GM12892 (cell line): ENCODE measurements at regions not wholly inside any gene's neighbourhood (a gene's known extent, or its start where the extent isn't known, plus 50 kb on each side); places are given as distances from the start of the nearest gene placed in this dataset.

Experiments
- DNase-seq: peaks from one replicate; pipeline ENCODE4 v3.0.0; 2011; ENCODE audit not compliant: insufficient read length
- FAIRE-seq: peaks from 2 replicates; lab custom pipeline; 2011; peaks lifted over from hg19 to GRCh38; lab: Jason Lieb, UNC
- POLR2A ChIP-seq: IDR thresholded peaks from 2 replicates; pipeline ENCODE4 v1.6.1; 2011; ENCODE audit warnings: low read depth, low read length, control low read depth
- POLR2AphosphoS5 ChIP-seq: IDR thresholded peaks from 2 replicates; pipeline ENCODE4 v1.6.1; 2011; ENCODE audit warnings: low read depth, low read length, control low read depth
- TAF1 ChIP-seq: IDR thresholded peaks from 2 replicates; pipeline ENCODE4 v1.6.1; 2011; ENCODE audit warnings: low read depth, mild to moderate bottlenecking, control low read depth, low read length, borderline replicate concordance

DNA sequence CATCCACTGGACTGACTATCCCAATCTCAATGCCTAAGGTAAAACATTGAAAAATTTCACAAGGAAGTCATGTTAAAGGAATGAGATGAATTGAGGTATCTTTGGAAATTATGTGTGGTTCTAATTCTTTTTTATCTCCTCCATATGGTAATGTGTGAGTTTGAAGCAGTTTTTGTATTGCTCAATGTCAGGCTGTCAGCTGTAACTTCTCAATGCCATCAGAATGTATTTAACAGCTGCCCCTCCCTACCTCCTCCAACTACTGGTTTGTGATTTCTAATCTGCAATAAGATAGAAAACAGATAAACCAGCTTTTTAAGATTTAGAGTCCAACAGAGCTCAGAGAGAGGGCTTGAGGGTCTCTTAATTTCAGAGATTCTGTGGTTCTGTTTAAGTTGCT lies 1005.8 kb upstream of the ADGRB3 start:
- no peak for FAIRE-seq
- TF ChIP-seq POLR2AphosphoS5 (no peak), POLR2A (no peak), TAF1 (no peak)
- no peak for DNase-seq

- TF ChIP-seq POLR2A (no peak), TAF1 (no peak), POLR2AphosphoS5 (no peak)
- FAIRE-seq (no peak), DNase-seq (no peak)
Measured at GRCh38 chr6:67615796-67616195, 1019.3 kb upstream of the ADGRB3 start.

DNA sequence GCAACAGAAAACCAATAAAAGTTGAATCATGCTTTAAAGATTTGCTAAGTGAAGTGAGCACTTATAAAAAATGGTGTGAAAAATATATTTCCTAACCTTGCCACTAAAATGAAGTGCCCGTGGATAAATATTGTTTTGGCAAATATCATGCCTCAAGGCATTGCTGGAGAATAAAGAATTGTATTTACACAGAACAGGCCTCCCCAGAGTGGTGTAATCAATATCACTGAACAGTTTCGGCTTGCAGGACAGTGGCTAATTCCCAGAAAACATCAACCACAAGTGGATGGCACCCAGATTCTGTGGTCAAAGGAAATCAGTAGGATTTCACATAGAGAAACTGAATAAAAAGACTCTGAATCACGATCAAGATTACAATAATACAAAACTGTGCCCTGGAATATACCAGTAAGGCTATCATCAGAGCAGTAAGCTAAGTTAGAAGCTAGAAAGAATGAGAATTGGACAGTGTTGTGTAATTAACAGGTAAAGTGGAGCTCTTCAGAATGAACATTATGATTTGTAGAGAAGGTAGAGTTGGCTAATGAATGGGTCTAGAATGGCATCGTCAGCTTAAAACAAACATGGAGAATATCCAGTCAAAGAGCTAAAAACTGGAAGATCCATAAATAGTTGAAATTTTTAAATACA lies 1026.9 kb upstream of the ADGRB3 start:
- FAIRE-seq (no peak), DNase-seq (no peak)
- TF ChIP-seq POLR2A, result no peak
- TF ChIP-seq POLR2AphosphoS5, result no peak
- no peak for TF ChIP-seq TAF1

- no peak for TF ChIP-seq TAF1
- no peak for TF ChIP-seq POLR2A
- no peak for TF ChIP-seq POLR2AphosphoS5
- DNase-seq, result no peak
- no peak for FAIRE-seq
Measured at GRCh38 chr6:67606906-67607828, 1027.9 kb upstream of the ADGRB3 start.

DNA sequence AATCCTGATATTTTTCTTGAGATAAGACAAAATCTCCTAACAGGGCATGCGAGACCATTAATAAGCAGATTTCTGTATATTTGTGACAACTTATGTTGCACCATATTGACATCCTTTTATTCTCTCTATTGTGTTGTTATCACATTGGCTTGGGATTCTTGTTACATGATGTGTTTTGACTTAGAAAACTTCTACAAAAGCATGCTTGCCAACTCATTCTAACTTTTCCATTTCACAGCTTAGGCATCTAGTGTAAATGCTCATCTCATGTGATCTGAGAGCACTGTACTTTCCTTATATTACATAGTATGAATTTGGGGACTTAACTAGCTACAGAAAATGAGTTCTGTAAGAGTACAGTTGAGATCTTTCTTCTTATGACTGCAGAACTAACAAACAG lies 1040.7 kb upstream of the ADGRB3 start:
- no peak for DNase-seq
- TF ChIP-seq POLR2AphosphoS5 (no peak), TAF1 (no peak)
- no peak for FAIRE-seq

GRCh38 chr6:67593247-67593646 lies 1041.8 kb upstream of the ADGRB3 start:
- TF ChIP-seq POLR2AphosphoS5 (no peak), TAF1 (no peak), POLR2A (no peak)
- DNase-seq (no peak), FAIRE-seq (no peak)

GRCh38 chr6:67591910-67592309 lies 1043.2 kb upstream of the ADGRB3 start:
- no peak for DNase-seq
- TF ChIP-seq POLR2AphosphoS5, result no peak
- no peak for TF ChIP-seq POLR2A
- TF ChIP-seq TAF1, result no peak
- FAIRE-seq, result no peak

DNA sequence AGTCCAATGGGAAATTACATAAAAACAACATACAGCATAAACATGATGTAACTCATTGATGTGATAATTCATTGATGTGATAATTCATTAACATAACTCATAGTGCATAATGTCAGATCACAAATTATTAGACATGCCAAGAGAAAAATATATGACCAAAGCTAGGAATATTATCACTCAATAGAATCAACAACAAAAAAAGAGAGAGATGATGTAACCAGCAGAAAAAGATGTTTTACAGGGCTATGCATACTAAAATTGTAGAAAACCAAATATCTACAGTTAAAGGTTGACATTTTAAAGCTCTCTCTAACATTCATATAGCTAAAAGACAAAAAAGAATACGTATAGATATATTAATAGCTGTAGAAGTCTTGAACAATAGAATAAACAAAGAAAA lies 1067.2 kb upstream of the ADGRB3 start:
- DNase-seq (no peak), FAIRE-seq (no peak)
- TF ChIP-seq POLR2AphosphoS5, result no peak
- TF ChIP-seq POLR2A, result no peak
- no peak for TF ChIP-seq TAF1

- TF ChIP-seq POLR2A (no peak), POLR2AphosphoS5 (no peak), TAF1 (no peak)
- DNase-seq (no peak), FAIRE-seq (no peak)
Measured at GRCh38 chr6:67563671-67564070, 1071.4 kb upstream of the ADGRB3 start.

DNA sequence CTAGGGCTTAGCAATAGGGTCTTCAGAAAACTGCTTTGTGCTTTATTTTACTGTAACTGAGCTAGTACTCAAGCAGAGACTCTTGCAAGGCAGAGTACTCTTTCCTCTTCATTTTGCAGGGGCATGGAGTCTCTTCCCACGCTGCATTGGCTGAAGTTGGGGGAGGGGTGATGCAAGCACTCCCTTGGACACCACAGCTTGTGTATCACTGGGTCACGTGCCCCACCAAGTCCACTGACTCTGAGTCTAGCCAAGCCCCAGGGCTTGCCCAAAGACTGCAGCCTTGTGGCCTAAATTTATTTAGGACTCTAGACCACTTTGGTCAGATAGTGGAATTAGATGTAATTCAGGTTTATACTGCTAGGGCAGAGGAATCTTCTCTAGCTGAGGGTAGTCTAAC lies 1075.0 kb upstream of the ADGRB3 start:
- DNase-seq (no peak), FAIRE-seq (no peak)
- TF ChIP-seq TAF1, result no peak
- no peak for TF ChIP-seq POLR2A
- TF ChIP-seq POLR2AphosphoS5, result no peak

- FAIRE-seq (no peak), DNase-seq (no peak)
- TF ChIP-seq POLR2AphosphoS5 (no peak), POLR2A (no peak), TAF1 (no peak)
Measured at GRCh38 chr6:67558985-67559384, 1076.1 kb upstream of the ADGRB3 start.

DNA sequence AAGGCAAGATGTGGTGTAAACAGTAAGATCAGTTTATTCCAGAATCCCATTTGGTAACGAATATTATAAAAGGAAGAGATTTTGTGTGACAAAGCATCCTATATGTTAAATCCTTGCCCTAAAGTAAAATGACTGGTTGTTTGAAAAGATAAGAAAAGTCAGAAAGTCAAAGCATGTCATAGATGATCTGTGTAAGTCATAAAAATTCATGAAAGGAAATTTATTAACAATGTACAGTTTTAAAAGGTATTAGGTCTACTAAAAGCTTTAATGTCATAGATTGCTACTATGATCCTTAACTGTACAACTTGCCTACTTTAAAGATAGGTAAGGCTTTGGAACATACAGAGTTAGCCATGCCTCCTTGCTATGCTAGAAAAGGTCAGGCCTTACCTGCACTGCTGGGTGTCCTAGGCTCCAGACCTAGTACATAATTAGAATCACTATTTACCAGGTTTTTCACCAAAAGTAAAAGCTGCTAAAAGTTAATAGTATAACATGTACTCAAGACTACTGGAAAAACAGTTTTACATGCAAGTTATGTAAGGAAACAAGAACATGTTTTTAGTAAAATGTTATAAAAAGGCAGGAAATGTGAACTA lies 1090.1 kb upstream of the ADGRB3 start:
- FAIRE-seq, result no peak
- TF ChIP-seq POLR2AphosphoS5, result no peak
- DNase-seq, result no peak
